Gastroesophageal sphincter (tissue), 4 donors: ENCODE measurements at regions not wholly inside any gene's neighbourhood (a gene's known extent, or its start where the extent isn't known, plus 50 kb on each side); places are given as distances from the start of the nearest gene placed in this dataset.

ENCODE experiments used
- ATAC-seq: fragments of 150-250 bp; one replicate; pipeline ENCODE4 v1.9.1; 2016; ENCODE audit warnings: mild to moderate bottlenecking, moderate library complexity
- H3K27ac ChIP-seq, 4 donors: fragments of 200-600 bp; sonication (generic) in 3 of 4; 1 replicate in 3 of 4; 2 replicates in 1 of 4; pipeline ENCODE4 v1.5.1; 2016 to 2019
- H3K27me3 ChIP-seq: fragments of 200-600 bp; sonication (generic); one replicate; pipeline ENCODE4 v1.5.1; 2019
- H3K36me3 ChIP-seq, 2 donors: fragments of 200-600 bp; sonication (generic); one replicate each; pipeline ENCODE4 v1.5.1; 2019; ENCODE audit warnings: control low read depth in 1 of 2
- H3K4me1 ChIP-seq, 3 donors: fragments of 200-600 bp; sonication (generic); 1 replicate in 2 of 3; 2 replicates in 1 of 3; pipeline ENCODE4 v1.5.1; 2016 to 2019; ENCODE audit warnings: control low read depth in 2 of 3
- H3K4me3 ChIP-seq, 2 donors: fragments of 200-600 bp; sonication (generic); one replicate each; pipeline ENCODE4 v1.5.1; 2019; ENCODE audit warnings: mild to moderate bottlenecking in 1 of 2, moderate library complexity in 1 of 2
- H3K9me3 ChIP-seq, 3 donors: fragments of 200-600 bp; sonication (generic); one replicate each; pipeline ENCODE4 v1.5.1; 2017 to 2019; ENCODE audit warnings: control low read depth in 2 of 3
- EP300 ChIP-seq: sonication (generic); formaldehyde crosslinking; IDR thresholded peaks from one replicate; pipeline ENCODE4 v1.6.1; 2017; ENCODE audit warnings: antibody characterized with exemption, mild to moderate bottlenecking
- POLR2A ChIP-seq, 2 donors: fragments of 450-650 bp; IDR thresholded peaks; one replicate each; pipeline ENCODE4 v1.6.1; 2017; ENCODE audit warnings: antibody characterized with exemption in 2 of 2, mild to moderate bottlenecking in 2 of 2, moderate library complexity in 1 of 2
- POLR2AphosphoS5 ChIP-seq: sonication (generic); formaldehyde crosslinking; IDR thresholded peaks from one replicate; pipeline ENCODE4 v1.6.1; 2017; ENCODE audit warnings: antibody characterized with exemption
- WGBS, 2 donors: methylation state at CpG; one replicate each; pipeline ENCODE4 v1.1.5; 2018; ENCODE audit warnings: low coverage in 1 of 2; 5-methylcytosine and 5-hydroxymethylcytosine counted together
- TF ChIP-seq, protein P1 (sequence below), 4 experiments: fragments of 200-600 bp in 2 of 4; fragments of 450-650 bp in 2 of 4; sonication (generic) in 1 of 4; IDR thresholded peaks; one replicate each; pipeline ENCODE4 v1.5.1; 2017 to 2019; ENCODE audit warnings: antibody characterized with exemption in 4 of 4, mild to moderate bottlenecking in 2 of 4, moderate library complexity in 2 of 4

GRCh38 chr14:88929656-88930436 is 105.4 kb downstream of the TTC8 start:
- Histone ChIP-seq H3K9me3 (peaks cover 0 to 17% (median 1%) of the 10 kb centered on the region in 3 donors), H3K27me3 (no peaks in the 10 kb centered on the region), H3K36me3 (no peaks in the 10 kb centered on the region), H3K4me3 (no peak overlapping the region), H3K27ac (no peak overlapping the region), H3K4me1 (no peaks in the 10 kb centered on the region)
- no peak for ATAC-seq
- no peak for TF ChIP-seq POLR2A (IDR thresholded peaks at IDR 0.05)
- no peak for TF ChIP-seq POLR2AphosphoS5
- TF ChIP-seq, protein P1, sequence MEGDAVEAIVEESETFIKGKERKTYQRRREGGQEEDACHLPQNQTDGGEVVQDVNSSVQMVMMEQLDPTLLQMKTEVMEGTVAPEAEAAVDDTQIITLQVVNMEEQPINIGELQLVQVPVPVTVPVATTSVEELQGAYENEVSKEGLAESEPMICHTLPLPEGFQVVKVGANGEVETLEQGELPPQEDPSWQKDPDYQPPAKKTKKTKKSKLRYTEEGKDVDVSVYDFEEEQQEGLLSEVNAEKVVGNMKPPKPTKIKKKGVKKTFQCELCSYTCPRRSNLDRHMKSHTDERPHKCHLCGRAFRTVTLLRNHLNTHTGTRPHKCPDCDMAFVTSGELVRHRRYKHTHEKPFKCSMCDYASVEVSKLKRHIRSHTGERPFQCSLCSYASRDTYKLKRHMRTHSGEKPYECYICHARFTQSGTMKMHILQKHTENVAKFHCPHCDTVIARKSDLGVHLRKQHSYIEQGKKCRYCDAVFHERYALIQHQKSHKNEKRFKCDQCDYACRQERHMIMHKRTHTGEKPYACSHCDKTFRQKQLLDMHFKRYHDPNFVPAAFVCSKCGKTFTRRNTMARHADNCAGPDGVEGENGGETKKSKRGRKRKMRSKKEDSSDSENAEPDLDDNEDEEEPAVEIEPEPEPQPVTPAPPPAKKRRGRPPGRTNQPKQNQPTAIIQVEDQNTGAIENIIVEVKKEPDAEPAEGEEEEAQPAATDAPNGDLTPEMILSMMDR (IDR thresholded peaks at IDR 0.05), result no peak
- TF ChIP-seq EP300, result no peak
- 91 to 100% methylated on average over 1 to 2 of the region's 4 CpGs for WGBS, 2 donors

GRCh38 chr14:88931321-88932110 is 107.1 kb downstream of the TTC8 start:
- no peaks in the 10 kb centered on the region for H3K4me1 ChIP-seq
- no peak overlapping the region for H3K4me3 ChIP-seq
- WGBS, 2 donors, result 76 to 87% methylated on average over 3 to 8 of the region's 11 CpGs
- H3K27ac ChIP-seq, result no peak overlapping the region
- no peaks in the 10 kb centered on the region for H3K27me3 ChIP-seq
- TF ChIP-seq POLR2AphosphoS5 (no peak), EP300 (no peak), POLR2A (IDR thresholded peaks at IDR 0.05) (no peak)
- TF ChIP-seq, protein P1 (IDR thresholded peaks at IDR 0.05), result no peak
- H3K9me3 ChIP-seq, result peaks cover 0 to 17% (median 0%) of the 10 kb centered on the region in 3 donors
- no peak for ATAC-seq
- no peaks in the 10 kb centered on the region for H3K36me3 ChIP-seq

DNA sequence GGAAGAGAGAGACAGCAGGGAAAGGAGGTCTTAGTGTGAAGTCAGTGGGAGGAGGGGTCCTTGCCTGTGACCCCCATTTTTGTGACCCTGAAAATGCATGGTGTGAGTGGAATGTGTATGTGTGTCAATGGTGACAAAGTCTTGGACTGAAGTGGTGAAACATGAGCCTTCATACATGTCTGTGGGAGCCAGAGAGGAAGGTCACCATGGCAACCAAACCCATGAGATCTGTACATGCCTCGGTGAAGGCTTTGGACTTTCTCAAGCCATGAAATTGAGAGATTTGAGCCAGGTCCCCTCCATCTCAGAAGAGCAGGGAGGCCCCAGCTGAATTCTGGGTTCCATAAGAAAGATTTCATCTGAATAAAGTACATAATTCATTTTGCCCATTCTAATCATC is 108.7 kb downstream of the TTC8 start:
- Histone ChIP-seq H3K9me3 (peaks cover 0 to 17% (median 0%) of the 10 kb centered on the region in 3 donors), H3K4me3 (no peak overlapping the region), H3K4me1 (no peaks in the 10 kb centered on the region), H3K36me3 (no peaks in the 10 kb centered on the region), H3K27me3 (no peaks in the 10 kb centered on the region), H3K27ac (no peak overlapping the region)
- 27% methylated on average over 1 of the region's 1 CpG; no CpG with 5 or more reads in 1 of the 2 donors for WGBS, 2 donors
- ATAC-seq, result no peak
- TF ChIP-seq POLR2AphosphoS5, result no peak
- no peak for TF ChIP-seq POLR2A (IDR thresholded peaks at IDR 0.05)
- TF ChIP-seq, protein P1 (IDR thresholded peaks at IDR 0.05), result no peak
- no peak for TF ChIP-seq EP300

GRCh38 chr14:88934351-88934806 is 109.9 kb downstream of the TTC8 start:
- Histone ChIP-seq H3K36me3 (no peaks in the 10 kb centered on the region), H3K27me3 (no peaks in the 10 kb centered on the region), H3K4me3 (no peak overlapping the region), H3K4me1 (no peaks in the 10 kb centered on the region), H3K27ac (no peak overlapping the region), H3K9me3 (peaks cover 0 to 14% (median 0%) of the 10 kb centered on the region in 3 donors)
- 19 to 22% methylated on average over 3 of the region's 3 CpGs for WGBS, 2 donors
- no peak for ATAC-seq
- no peak for TF ChIP-seq POLR2AphosphoS5
- no peak for TF ChIP-seq POLR2A (IDR thresholded peaks at IDR 0.05)
- TF ChIP-seq, protein P1 (IDR thresholded peaks at IDR 0.05), result no peak
- no peak for TF ChIP-seq EP300
